GM12873 (cell line): ENCODE measurements at regions not wholly inside any gene's neighbourhood (a gene's known extent, or its start where the extent isn't known, plus 50 kb on each side); places are given as distances from the start of the nearest gene placed in this dataset.

ENCODE experiments used
- TF ChIP-seq, protein P1 (sequence below): IDR thresholded peaks from 2 replicates; pipeline ENCODE4 v1.5.1; 2012; ENCODE audit warnings: low read depth, mild to moderate bottlenecking, moderate library complexity, low read length, control low read depth; ENCODE audit not compliant: insufficient read depth; ENCODE audit errors: missing control alignments

DNA sequence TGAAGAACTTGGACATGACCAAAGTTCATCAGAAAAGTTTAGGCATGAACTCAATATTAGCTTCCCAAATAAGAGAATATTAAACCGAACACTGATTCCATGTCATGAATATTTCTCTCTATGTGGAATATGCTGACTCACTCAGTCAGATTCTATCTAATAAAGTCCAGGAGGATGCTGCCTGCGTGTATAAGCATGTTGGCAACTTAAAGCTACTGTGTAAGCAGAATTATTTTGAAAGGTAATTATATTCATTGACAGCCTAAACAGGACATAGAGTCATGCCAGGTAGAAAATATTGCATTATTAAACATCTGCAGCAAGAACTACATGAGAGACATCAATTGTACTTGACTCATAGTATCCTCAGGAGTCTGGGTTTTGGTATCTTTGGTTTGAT lies 367.9 kb upstream of the SPOCK3 start:
- TF ChIP-seq, protein P1, sequence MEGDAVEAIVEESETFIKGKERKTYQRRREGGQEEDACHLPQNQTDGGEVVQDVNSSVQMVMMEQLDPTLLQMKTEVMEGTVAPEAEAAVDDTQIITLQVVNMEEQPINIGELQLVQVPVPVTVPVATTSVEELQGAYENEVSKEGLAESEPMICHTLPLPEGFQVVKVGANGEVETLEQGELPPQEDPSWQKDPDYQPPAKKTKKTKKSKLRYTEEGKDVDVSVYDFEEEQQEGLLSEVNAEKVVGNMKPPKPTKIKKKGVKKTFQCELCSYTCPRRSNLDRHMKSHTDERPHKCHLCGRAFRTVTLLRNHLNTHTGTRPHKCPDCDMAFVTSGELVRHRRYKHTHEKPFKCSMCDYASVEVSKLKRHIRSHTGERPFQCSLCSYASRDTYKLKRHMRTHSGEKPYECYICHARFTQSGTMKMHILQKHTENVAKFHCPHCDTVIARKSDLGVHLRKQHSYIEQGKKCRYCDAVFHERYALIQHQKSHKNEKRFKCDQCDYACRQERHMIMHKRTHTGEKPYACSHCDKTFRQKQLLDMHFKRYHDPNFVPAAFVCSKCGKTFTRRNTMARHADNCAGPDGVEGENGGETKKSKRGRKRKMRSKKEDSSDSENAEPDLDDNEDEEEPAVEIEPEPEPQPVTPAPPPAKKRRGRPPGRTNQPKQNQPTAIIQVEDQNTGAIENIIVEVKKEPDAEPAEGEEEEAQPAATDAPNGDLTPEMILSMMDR, result no peak

DNA sequence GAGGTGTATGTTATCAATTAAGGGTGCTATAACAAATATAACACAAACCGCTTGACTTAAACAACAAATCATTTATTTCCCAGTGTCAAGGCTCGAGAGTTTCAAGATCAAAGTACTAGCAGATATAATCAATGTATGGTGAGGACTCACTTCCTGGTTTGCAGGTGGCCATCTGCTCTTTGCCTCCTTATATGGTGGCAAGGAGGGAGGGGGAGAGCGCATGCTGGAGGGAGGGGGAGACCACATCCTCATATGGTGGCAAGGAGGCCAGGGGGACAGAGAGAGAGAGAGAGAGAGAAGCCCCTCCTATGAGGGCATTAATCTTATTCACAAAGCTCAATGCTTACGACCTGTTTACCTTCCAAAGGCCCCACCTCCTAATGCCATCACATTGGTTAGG lies 372.3 kb upstream of the SPOCK3 start:
- TF ChIP-seq, protein P1, result no peak

DNA sequence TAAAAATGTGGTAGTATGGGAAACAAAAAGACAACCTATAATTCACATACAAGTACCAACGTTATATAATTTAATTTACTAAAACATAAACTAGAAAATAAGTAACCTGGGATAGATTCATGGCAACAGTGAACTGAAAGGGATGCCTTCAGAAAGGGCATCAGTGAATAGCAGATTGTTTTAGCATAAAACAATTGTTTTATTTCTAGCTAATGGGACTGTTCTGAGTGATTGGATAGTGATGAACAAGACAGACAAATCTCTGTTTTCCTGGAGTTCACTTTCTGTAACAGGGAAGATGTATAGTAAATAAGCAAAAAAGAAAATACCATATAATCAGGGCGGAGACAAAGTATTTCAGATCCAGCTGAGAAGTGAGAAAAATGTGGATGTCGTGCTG lies 379.1 kb upstream of the SPOCK3 start:
- TF ChIP-seq, protein P1, result no peak

DNA sequence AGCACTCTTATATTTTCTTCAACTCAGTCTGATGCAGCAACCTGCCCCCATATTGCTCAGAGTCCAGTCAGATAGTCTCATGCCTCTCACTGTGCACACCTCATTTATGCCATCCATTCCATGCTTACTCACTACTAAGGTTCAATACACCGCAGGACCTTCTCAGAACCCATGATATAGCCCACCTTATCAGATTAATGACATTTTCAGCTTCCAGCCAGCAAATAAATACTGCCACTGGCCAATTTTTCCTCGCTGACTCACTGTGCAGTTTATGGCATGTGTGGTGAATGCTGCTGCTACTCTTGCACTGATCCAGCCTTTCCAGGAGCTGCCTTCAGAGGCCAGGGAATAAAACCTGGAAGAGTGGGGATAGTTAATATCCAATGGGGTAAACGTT lies 380.6 kb upstream of the SPOCK3 start:
- TF ChIP-seq, protein P1, result no peak

DNA sequence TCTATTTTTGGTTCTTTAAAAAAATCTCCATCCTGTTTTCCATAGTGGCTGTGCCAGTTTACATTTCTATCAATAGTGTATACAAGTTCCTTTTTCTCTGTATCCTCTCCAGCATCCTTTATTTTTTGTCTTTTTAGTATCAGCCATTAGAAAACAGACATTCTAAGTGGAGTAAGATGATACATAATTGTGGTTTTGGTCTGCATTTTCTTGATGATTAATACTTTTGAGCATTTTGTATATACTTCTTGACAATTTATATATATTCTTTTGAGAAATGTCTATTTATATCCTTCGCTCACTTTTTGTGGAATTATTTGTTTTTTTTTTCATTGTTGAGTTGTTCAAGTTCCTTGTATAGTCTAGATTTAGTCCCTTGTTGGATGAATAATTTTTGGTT lies 382.2 kb upstream of the SPOCK3 start:
- TF ChIP-seq, protein P1, result no peak

DNA sequence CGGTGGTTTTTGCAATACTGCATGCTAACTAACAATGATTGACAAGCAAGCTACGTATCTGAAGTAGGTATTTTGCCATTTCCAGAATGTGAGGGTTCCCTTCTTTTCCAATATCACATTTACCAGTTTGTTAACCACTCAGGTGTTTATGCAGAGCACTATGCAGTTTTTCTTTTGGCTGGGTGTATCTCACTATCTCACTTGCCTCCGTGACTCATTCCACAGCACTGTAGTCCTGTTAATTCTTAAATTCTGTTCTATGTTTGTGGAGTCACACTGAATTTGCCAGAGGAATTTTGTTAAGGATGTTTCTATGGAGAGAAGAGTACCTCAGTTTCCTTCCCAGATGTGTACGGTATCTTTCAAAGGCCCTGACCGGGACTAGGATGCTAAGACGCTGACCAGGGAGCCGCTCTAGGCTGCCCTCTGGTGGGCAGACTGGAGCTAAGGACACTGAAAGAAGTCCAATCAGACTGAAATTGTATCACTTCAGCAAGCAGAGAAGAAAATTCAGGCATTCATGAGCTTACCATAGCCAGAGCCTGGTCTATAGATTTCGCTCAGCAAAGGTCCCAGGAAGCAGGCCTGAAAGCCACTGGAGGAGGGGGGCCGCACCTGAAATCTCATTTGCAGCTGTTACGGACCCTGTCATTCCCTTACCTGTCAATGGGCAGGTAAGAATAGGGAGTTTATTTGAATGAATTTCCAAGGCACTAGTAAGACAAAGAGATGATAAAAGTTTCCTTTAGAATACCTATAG lies 388.4 kb upstream of the SPOCK3 start:
- TF ChIP-seq, protein P1, result peak; percentile 91

DNA sequence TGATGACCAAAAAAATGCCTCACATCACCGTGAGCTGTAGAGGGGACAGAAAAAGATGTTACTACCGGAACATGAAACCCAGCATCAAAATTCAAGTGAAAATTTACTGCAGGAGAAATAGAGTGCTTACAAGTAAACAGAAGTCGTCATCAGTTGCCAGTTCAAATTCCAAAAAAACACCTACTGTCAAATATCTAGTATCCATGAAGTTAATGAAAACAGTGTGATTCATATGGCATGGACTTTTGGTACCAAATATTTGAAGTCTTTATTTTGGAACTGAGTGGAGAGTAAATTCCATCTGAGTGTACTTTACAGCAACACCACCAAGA lies 388.9 kb upstream of the SPOCK3 start:
- TF ChIP-seq, protein P1, result no peak
